ENCODE measurements at regions not wholly inside any gene's neighbourhood (a gene's known extent, or its start where the extent isn't known, plus 50 kb on each side); places are given as distances from the start of the nearest gene placed in this dataset.
A peak's percentile ranks its signal among the peaks of the same experiment; 100 is the strongest.

DNA sequence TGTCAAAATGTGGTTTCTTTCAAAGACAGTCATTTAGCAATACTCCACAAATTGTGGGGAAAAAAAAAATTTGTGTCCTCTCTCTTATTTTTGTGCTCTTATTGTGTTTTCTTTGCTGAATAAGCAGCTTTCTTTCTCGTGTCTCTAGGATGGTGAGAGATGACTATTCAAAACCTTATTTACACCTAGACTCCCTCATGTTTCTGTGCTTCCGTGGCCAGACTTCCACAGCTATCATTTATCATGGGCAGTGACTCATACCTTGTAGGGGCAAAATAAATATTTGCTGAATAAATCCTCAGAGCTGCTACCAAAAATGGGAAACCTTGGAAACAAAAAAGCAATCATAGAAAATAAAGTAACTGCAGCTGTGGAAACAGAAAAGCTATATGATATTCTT lies 204.9 kb upstream of the MIR17HG start:
- TF ChIP-seq ELK1 (IDR thresholded peaks at IDR 0.05; ENCODE audit: borderline replicate concordance, low read depth, low read length) (no peak), MAZ (IDR thresholded peaks at IDR 0.05; ENCODE audit: borderline replicate concordance, low read depth, low read length) (no peak), MAFK (IDR thresholded peaks at IDR 0.05; ENCODE audit: low read depth, low read length) (no peak), RFX5 (IDR thresholded peaks at IDR 0.05; ENCODE audit: low read depth, low read length) (no peak), RAD21 (IDR thresholded peaks at IDR 0.05; ENCODE audit: low read length) (no peak), POLR2A (IDR thresholded peaks at IDR 0.05; ENCODE audit: low read depth, low read length) (no peak), CEBPB (IDR thresholded peaks at IDR 0.05; ENCODE audit: low read depth, low read length) (no peak), USF2 (IDR thresholded peaks at IDR 0.05; ENCODE audit: low read depth, low read length) (no peak), SMC3 (IDR thresholded peaks at IDR 0.05; ENCODE audit: low read depth, low read length) (no peak), BHLHE40 (IDR thresholded peaks at IDR 0.05; ENCODE audit: low read depth, low read length) (no peak), CHD1 (IDR thresholded peaks at IDR 0.05; ENCODE audit: low read depth, low read length) (no peak), FOS (IDR thresholded peaks at IDR 0.05; ENCODE audit: low read depth, low read length) (no peak), MXI1 (IDR thresholded peaks at IDR 0.05; ENCODE audit: borderline replicate concordance, low read depth, low read length) (no peak)
- TF ChIP-seq, protein P1, sequence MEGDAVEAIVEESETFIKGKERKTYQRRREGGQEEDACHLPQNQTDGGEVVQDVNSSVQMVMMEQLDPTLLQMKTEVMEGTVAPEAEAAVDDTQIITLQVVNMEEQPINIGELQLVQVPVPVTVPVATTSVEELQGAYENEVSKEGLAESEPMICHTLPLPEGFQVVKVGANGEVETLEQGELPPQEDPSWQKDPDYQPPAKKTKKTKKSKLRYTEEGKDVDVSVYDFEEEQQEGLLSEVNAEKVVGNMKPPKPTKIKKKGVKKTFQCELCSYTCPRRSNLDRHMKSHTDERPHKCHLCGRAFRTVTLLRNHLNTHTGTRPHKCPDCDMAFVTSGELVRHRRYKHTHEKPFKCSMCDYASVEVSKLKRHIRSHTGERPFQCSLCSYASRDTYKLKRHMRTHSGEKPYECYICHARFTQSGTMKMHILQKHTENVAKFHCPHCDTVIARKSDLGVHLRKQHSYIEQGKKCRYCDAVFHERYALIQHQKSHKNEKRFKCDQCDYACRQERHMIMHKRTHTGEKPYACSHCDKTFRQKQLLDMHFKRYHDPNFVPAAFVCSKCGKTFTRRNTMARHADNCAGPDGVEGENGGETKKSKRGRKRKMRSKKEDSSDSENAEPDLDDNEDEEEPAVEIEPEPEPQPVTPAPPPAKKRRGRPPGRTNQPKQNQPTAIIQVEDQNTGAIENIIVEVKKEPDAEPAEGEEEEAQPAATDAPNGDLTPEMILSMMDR (conservative IDR thresholded peaks at IDR 0.05; ENCODE audit: low read depth, low read length): no peak
- Histone ChIP-seq H3K14ac (replicated peaks; ENCODE audit: low read depth, low read length) (no peak overlapping the region), H4K91ac (ENCODE audit: insufficient read depth, low read depth, low read length) (no peak overlapping the region), H2BK5ac (ENCODE audit: low read depth, low read length, poor library complexity, severe bottlenecking) (no peak overlapping the region), H3K36me3 (ENCODE audit: control insufficient read depth, insufficient read depth, low read length) (no peaks in the 10 kb centered on the region), H4K5ac (ENCODE audit: low read depth, low read length) (no peak overlapping the region), H2AFZ (replicated peaks; ENCODE audit: low read length, poor library complexity) (no peak overlapping the region), H2BK15ac (ENCODE audit: low read depth, low read length) (no peak overlapping the region), H3K4me2 (ENCODE audit: low read depth, low read length) (no peak overlapping the region), H3K9me1 (ENCODE audit: insufficient read depth, low read length) (no peaks in the 10 kb centered on the region), H4K20me1 (ENCODE audit: insufficient read depth, low read length) (no peaks in the 10 kb centered on the region), H3K56ac (ENCODE audit: extremely low read depth, insufficient read depth, low read length) (no peak overlapping the region), H4K8ac (ENCODE audit: low read depth in 2 of 2, low read length in 2 of 2) (no peak overlapping the region), H3K9ac (ENCODE audit: low read depth, low read length) (no peak overlapping the region), H3K4me3 (ENCODE audit: insufficient read depth, low read depth, low read length) (no peak overlapping the region), H3K18ac (ENCODE audit: low read depth, low read length) (no peak overlapping the region), H3K9me3 (ENCODE audit: control insufficient read depth, insufficient read depth, low read length) (no peaks in the 10 kb centered on the region; the same call in 1 of the 2 replicates), H3K27me3 (ENCODE audit: control insufficient read depth, insufficient read depth, low read length) (no peaks in the 10 kb centered on the region), H2BK120ac (ENCODE audit: low read depth, low read length) (no peak overlapping the region), H3K4ac (ENCODE audit: low read depth, low read length) (no peak overlapping the region), H2BK20ac (ENCODE audit: low read depth, low read length) (no peak overlapping the region), H2AK9ac (replicated peaks; ENCODE audit: low read depth, low read length, poor library complexity) (no peak overlapping the region), H3K27ac (ENCODE audit: insufficient read depth, low read length) (no peak overlapping the region), H3K4me1 (ENCODE audit: control insufficient read depth, insufficient read depth, low read length) (no peaks in the 10 kb centered on the region), H2AK5ac (ENCODE audit: low read depth, low read length) (no peak overlapping the region), H3K79me1 (ENCODE audit: low read depth in 1 of 2, low read length in 2 of 2) (no peaks in the 10 kb centered on the region), H3K23ac (ENCODE audit: low read depth, low read length) (no peak overlapping the region)
- no peak for ATAC-seq (ENCODE audit: low read depth)
- no CpG with 5 or more reads among the region's 2 CpGs for WGBS, 2 experiments (ENCODE audit: extremely low coverage in 2 of 2, insufficient read length in 1 of 2)
- BruUV-seq (replicated peaks): no TSS peak
- ChIA-PET POLR2A (ENCODE audit: unreplicated experiment) (no interaction called here), CTCF (interaction anchor here (0.8 kb wide), 1 partner anchor 264 kb away, joined by 3 read pairs; no protein-coding TSS in a partner anchor)
- intact Hi-C loops (cut with micrococcal nuclease): no loop called here
- dilution Hi-C loops (cut with HindIII; ENCODE audit: low sequenced_read_pairs, unreplicated experiment): no loop called here
- in situ Hi-C loops (cut with MboI; ENCODE audit: low sequenced_read_pairs): no loop called here
- peak; percentile 1 for DNase-seq

Measured in IMR-90 (cell line).